ENCODE measurements at regions not wholly inside any gene's neighbourhood (a gene's known extent, or its start where the extent isn't known, plus 50 kb on each side); places are given as distances from the start of the nearest gene placed in this dataset.
"Not testable (repeated sequence)": the region's sequence is repeated elsewhere in the genome, so short reads cannot be mapped to it uniquely, and the experiment has no call there.

DNA sequence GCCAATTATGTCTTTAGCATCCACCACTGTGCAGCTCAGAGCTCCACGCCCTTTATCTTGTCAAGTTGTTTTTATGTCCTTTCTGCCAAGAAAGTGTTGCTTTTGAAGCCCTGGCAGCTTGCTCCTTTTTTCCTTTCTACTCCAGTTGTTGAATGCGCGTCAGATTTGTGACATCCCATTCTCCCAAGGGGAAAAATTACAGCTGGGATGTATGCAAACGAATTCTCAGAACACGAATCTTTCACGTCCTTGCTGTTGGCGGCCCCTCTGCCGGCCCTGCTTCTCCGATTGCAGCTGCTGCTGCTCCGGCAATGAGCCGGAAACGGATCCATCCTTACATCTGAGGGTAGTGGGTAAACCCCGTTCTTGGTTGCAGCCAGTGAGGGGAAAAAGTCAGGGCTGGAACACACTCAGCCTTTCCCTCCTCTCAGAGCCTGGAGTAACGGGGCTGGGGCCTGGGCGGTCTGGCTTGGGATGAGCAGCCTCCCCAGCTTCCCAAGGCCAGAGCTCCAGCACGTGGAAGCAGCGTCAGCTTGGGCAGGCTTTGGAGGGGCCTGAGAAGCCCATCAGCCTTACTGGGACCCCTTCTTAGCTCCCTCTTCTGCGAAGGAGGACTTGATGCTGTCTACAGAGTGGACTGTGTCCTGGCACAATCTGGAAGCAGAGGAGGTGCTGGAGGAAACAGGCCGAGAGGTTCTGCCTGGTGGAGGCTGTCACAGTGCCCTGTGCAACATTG is 79.0 kb upstream of the CHST15 start:
- 89 to 91% methylated on average over 13 to 15 of the region's 19 CpGs for WGBS, 2 experiments (ENCODE audit: insufficient coverage in 2 of 2)
- Histone ChIP-seq H3K4me1 (ENCODE audit: control insufficient read depth, insufficient read depth, low read length, poor library complexity, severe bottlenecking) (peaks cover 6% of the 10 kb centered on the region), H3K27ac (ENCODE audit: low read depth, low read length, severe bottlenecking) (no peak overlapping the region), H3K36me3 (ENCODE audit: control insufficient read depth, insufficient read depth, low read length) (no peaks in the 10 kb centered on the region), H3K4me3 (ENCODE audit: extremely low read depth, insufficient read depth, low read length, poor library complexity, severe bottlenecking) (no peak overlapping the region), H3K9me3 (ENCODE audit: control insufficient read depth, low read length) (no peaks in the 10 kb centered on the region)

DNA sequence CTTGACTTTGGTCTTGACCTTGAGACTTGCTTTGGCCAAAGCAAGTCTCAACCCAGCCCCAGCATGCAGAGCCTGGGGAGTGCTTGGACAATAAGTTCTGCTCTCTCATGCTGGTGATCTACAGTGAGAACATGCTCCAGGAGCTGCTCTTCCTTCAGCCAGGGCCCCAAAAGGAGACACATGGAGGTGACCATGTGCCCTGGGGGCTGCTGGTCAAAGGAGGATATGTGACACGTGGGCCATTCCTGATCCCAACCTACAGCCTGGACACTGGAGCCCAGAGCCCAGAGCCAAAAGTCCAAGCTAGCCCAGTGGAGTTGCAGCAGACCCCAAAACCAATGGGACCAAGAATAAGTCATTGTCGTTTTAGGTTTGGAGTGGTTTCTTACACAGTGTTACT is 78.2 kb upstream of the CHST15 start:
- Histone ChIP-seq H3K36me3 (ENCODE audit: control insufficient read depth, insufficient read depth, low read length) (no peaks in the 10 kb centered on the region), H3K9me3 (ENCODE audit: control insufficient read depth, low read length) (no peaks in the 10 kb centered on the region), H3K4me3 (ENCODE audit: extremely low read depth, insufficient read depth, low read length, poor library complexity, severe bottlenecking) (no peak overlapping the region), H3K4me1 (ENCODE audit: control insufficient read depth, insufficient read depth, low read length, poor library complexity, severe bottlenecking) (peaks cover 6% of the 10 kb centered on the region), H3K27ac (ENCODE audit: low read depth, low read length, severe bottlenecking) (no peak overlapping the region)
- whole genome bisulfite sequencing, 2 experiments (ENCODE audit: insufficient coverage in 2 of 2), result 86 to 89% methylated on average over 1 to 2 of the region's 2 CpGs

DNA sequence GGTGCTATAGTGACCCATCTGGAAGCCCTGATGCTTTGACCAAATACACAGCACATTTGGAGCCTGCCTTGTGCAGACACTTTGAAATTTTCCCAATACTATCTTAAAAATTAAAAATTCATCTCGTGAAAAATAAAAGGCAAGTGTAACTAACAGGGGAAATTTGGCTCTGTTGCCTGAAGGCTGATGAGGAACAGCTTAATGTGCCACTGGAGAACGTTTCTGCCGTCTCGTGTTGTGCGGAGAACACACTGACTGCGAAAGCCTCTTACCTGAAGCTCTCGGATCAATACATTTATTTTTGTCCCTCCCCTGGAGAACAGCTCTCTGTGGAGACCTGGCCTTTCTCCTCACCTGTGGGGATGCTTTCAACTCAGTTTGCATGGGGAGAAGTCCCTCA is 77.2 kb upstream of the CHST15 start:
- WGBS, 2 experiments (ENCODE audit: insufficient coverage in 2 of 2), result 89 to 95% methylated on average over 5 to 6 of the region's 7 CpGs

DNA sequence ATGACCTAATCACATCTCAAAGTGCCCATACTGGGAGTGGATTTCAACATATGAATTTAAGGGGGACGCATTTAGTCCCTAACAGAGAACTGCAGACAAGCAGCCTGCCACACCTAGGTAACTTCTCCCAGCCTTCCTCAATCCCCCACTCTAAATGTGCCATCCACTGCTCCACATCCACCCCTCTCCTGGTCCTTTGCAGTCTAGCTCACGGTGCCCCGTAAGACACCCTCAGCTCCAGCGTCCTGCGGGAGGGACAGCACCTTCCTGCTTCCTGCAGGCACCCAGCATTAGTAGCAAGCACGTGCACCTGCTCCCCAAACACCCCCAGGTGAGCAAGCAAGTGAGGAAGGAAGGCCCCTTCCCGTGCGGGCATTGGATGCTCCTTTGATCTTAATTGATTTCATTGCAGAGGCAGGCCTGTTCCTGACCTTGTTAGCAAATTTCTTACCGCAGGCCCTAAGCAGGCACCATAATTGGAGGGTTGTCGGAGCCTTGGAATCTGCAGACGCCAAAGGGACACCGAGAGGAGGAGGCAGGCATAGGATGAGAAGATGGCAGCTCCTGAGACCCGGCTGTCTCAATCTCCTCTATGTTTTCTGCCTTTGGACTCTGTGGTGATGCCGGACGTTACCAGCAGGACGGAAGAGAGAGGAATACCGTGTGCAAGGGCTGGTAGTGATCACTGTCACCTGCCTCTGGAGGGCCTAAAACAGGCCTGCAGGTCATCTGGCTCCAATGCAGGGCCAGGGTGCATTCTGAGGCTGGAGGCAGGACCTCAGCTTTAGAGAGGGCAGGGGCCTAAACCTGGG is 75.8 kb upstream of the CHST15 start:
- 88 to 95% methylated on average over 14 to 15 of the region's 17 CpGs for whole genome bisulfite sequencing, 2 experiments (ENCODE audit: insufficient coverage in 2 of 2)
- Histone ChIP-seq H3K9me3 (ENCODE audit: control insufficient read depth, low read length) (no peaks in the 10 kb centered on the region), H3K4me3 (ENCODE audit: extremely low read depth, insufficient read depth, low read length, poor library complexity, severe bottlenecking) (no peak overlapping the region), H3K36me3 (ENCODE audit: control insufficient read depth, insufficient read depth, low read length) (no peaks in the 10 kb centered on the region), H3K27ac (ENCODE audit: low read depth, low read length, severe bottlenecking) (no peak overlapping the region), H3K4me1 (ENCODE audit: control insufficient read depth, insufficient read depth, low read length, poor library complexity, severe bottlenecking) (no peaks in the 10 kb centered on the region)

More for the DNA sequence above, 77.2 kb upstream of the CHST15 start:
- no peak overlapping the region for H3K27ac ChIP-seq (ENCODE audit: low read depth, low read length, severe bottlenecking)
- no peak overlapping the region for H3K4me3 ChIP-seq (ENCODE audit: extremely low read depth, insufficient read depth, low read length, poor library complexity, severe bottlenecking)
- peaks cover 3% of the 10 kb centered on the region for H3K4me1 ChIP-seq (ENCODE audit: control insufficient read depth, insufficient read depth, low read length, poor library complexity, severe bottlenecking)
- no peaks in the 10 kb centered on the region for H3K9me3 ChIP-seq (ENCODE audit: control insufficient read depth, low read length)
- H3K36me3 ChIP-seq (ENCODE audit: control insufficient read depth, insufficient read depth, low read length), result no peaks in the 10 kb centered on the region

DNA sequence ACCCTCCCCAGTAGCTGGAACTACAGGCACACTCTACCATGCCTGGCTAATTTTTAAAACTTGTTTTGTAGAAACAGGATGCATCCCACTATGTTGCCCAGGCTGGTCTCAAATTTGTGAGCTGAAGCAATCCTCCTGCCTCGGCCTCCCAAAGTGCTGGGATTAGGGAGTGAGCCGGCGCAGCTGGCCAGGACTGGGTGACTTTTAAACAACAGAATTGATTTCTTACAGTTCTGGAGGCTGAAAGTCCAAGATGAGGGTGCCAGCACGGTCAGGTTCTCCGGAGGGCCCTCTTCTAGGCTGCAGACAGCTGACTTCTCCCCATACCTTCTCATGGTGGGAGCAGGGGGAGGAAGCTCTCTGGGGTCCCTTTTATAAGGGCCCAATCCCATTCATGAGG is 75.2 kb upstream of the CHST15 start:
- no peak overlapping the region for H3K27ac ChIP-seq (ENCODE audit: low read depth, low read length, severe bottlenecking)
- WGBS, 2 experiments (ENCODE audit: insufficient coverage in 2 of 2), result 91 to 95% methylated on average over 3 to 5 of the region's 5 CpGs
- H3K4me3 ChIP-seq (ENCODE audit: extremely low read depth, insufficient read depth, low read length, poor library complexity, severe bottlenecking), result no peak overlapping the region
- H3K4me1 ChIP-seq (ENCODE audit: control insufficient read depth, insufficient read depth, low read length, poor library complexity, severe bottlenecking), result no peaks in the 10 kb centered on the region
- no peaks in the 10 kb centered on the region for H3K9me3 ChIP-seq (ENCODE audit: control insufficient read depth, low read length)
- no peaks in the 10 kb centered on the region for H3K36me3 ChIP-seq (ENCODE audit: control insufficient read depth, insufficient read depth, low read length)

DNA sequence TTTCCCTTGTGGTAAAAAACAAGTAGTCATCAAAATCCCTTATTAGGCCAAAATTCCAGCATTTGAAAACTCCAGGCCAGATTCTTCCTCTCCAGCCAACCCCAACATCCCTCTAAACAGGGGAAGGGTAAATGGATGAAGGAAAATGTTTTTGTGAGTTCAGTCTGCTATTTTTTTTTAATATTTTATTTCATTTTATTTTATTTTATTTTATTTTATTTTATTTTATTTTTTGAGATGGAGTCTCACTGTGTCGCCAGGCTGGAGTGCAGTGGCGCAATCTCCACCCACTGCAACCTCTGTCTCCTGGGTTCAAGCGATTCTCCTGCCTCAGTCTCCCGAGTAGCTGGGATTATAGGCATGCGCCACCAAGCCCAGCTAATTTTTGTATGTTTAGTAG is 74.5 kb upstream of the CHST15 start:
- not testable (repeated sequence) for H3K9me3 ChIP-seq (ENCODE audit: control insufficient read depth, low read length); H3K4me3 ChIP-seq (ENCODE audit: extremely low read depth, insufficient read depth, low read length, poor library complexity, severe bottlenecking); H3K4me1 ChIP-seq (ENCODE audit: control insufficient read depth, insufficient read depth, low read length, poor library complexity, severe bottlenecking); H3K27ac ChIP-seq (ENCODE audit: low read depth, low read length, severe bottlenecking); H3K36me3 ChIP-seq (ENCODE audit: control insufficient read depth, insufficient read depth, low read length)
- WGBS, 2 experiments (ENCODE audit: insufficient coverage in 2 of 2), result 100% methylated on average over 2 of the region's 5 CpGs; no CpG with 5 or more reads in 1 of the 2 experiments

DNA sequence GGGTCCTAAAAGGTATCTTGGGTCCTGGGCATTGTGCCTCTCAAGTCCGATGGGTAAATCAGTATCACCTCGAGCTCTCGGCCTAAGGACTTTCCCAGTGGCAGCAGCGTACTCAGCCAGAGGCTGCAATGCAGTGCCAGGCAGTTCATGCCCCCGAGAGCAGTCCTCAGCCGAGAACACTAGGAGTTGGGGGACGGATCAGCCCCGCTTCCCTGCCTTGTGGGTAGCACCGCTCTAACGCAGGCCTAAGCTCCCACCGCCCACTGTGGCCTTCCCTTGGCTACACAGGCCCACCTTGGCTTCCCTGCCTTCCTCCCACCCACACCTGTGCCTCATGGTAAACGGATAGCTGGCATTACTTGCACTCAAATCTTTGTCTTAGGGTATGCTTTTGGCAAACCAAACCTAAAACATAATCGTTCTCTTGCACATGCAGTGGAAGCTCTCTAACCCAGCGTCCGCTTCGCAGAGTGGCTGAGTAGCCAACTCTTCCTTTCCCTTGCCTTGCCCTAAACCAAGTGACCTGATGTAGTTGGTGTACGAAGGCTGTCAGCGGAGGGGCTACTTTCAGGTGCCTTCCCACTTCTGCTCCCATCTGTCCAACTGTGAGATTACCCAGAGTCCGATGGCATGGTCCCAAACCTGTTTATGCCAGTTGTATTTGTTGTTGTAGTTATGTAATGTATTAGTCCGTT is 73.2 kb upstream of the CHST15 start:
- H3K9me3 ChIP-seq (ENCODE audit: control insufficient read depth, low read length), result no peaks in the 10 kb centered on the region
- no peaks in the 10 kb centered on the region for H3K36me3 ChIP-seq (ENCODE audit: control insufficient read depth, insufficient read depth, low read length)
- 86% methylated on average over 15 to 18 of the region's 20 CpGs for WGBS, 2 experiments (ENCODE audit: insufficient coverage in 2 of 2)
- no peak overlapping the region for H3K27ac ChIP-seq (ENCODE audit: low read depth, low read length, severe bottlenecking)
- H3K4me3 ChIP-seq (ENCODE audit: extremely low read depth, insufficient read depth, low read length, poor library complexity, severe bottlenecking), result no peak overlapping the region
- H3K4me1 ChIP-seq (ENCODE audit: control insufficient read depth, insufficient read depth, low read length, poor library complexity, severe bottlenecking), result no peaks in the 10 kb centered on the region

DNA sequence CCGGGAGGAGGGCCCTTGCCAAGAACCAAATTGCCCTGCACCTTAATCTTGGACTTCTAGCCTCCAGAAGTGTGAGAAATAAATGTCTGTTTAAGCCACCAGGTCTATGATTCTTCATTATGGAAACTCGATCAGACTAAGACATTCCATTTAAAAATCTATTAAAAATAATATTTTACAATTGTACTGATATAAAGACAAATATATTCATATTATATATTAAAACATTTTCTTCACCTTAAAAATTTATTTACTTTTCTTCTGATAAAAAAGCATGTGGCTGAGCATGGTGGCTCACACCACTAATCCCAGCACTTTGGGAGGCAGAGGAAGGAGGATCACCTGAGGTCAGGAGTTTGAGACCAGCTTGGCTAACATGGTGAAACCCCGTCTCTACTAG is 72.4 kb upstream of the CHST15 start:
- H3K27ac ChIP-seq (ENCODE audit: low read depth, low read length, severe bottlenecking), result no peak overlapping the region
- H3K36me3 ChIP-seq (ENCODE audit: control insufficient read depth, insufficient read depth, low read length), result no peaks in the 10 kb centered on the region
- no peaks in the 10 kb centered on the region for H3K4me1 ChIP-seq (ENCODE audit: control insufficient read depth, insufficient read depth, low read length, poor library complexity, severe bottlenecking)
- no peak overlapping the region for H3K4me3 ChIP-seq (ENCODE audit: extremely low read depth, insufficient read depth, low read length, poor library complexity, severe bottlenecking)
- WGBS, 2 experiments (ENCODE audit: insufficient coverage in 2 of 2), result 100% methylated on average over 1 of the region's 3 CpGs; no CpG with 5 or more reads in 1 of the 2 experiments
- H3K9me3 ChIP-seq (ENCODE audit: control insufficient read depth, low read length), result no peaks in the 10 kb centered on the region

DNA sequence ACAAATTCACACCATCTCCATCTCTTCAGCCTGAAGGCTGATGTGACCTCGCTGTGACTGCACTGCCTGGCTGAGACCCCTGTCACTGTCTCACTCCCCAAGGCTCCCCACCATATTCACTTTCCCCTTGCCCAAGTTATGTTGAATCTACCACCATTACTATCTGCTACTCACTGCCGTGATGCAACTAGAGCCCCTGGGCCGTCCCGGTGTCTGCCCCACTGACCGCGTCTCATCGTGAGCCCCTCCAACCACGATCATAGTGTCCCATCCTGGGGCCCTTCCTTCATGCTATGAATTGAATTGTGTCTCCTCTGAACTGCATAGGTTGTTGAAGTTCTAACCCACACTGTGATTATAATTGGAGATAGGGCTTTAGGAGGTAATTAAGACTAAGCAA is 71.9 kb upstream of the CHST15 start:
- Histone ChIP-seq H3K4me1 (ENCODE audit: control insufficient read depth, insufficient read depth, low read length, poor library complexity, severe bottlenecking) (no peaks in the 10 kb centered on the region), H3K36me3 (ENCODE audit: control insufficient read depth, insufficient read depth, low read length) (no peaks in the 10 kb centered on the region), H3K9me3 (ENCODE audit: control insufficient read depth, low read length) (no peaks in the 10 kb centered on the region), H3K4me3 (ENCODE audit: extremely low read depth, insufficient read depth, low read length, poor library complexity, severe bottlenecking) (no peak overlapping the region), H3K27ac (ENCODE audit: low read depth, low read length, severe bottlenecking) (no peak overlapping the region)
- 89% methylated on average over 8 of the region's 8 CpGs for WGBS, 2 experiments (ENCODE audit: insufficient coverage in 2 of 2)

DNA sequence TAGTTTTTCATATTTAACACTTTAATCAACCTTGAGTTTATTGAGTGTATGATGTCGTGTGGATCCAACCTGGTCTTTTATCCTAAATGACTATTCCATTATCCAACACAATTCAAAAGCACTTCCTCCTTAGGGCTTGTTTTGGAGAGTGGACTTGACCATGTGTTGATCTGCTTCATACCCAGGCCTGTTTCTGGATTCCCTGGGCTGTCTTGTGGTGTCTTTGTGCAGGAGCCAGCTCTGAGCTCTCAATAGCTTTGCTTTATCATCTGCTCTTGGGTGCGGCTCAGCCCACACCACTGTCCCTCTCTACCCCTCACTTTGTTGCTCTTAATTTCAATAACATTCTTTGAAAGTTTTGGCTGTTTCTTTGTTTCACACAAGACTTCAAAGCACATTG is 70.9 kb upstream of the CHST15 start:
- no peaks in the 10 kb centered on the region for H3K36me3 ChIP-seq (ENCODE audit: control insufficient read depth, insufficient read depth, low read length)
- H3K27ac ChIP-seq (ENCODE audit: low read depth, low read length, severe bottlenecking), result no peak overlapping the region
- no peaks in the 10 kb centered on the region for H3K9me3 ChIP-seq (ENCODE audit: control insufficient read depth, low read length)
- 40 to 60% methylated on average over 1 of the region's 2 CpGs for WGBS, 2 experiments (ENCODE audit: insufficient coverage in 2 of 2)
- no peak overlapping the region for H3K4me3 ChIP-seq (ENCODE audit: extremely low read depth, insufficient read depth, low read length, poor library complexity, severe bottlenecking)
- H3K4me1 ChIP-seq (ENCODE audit: control insufficient read depth, insufficient read depth, low read length, poor library complexity, severe bottlenecking), result no peaks in the 10 kb centered on the region

Data from mesodermal cell (in vitro differentiated cells).